ENCODE measurements at regions not wholly inside any gene's neighbourhood (a gene's known extent, or its start where the extent isn't known, plus 50 kb on each side); places are given as distances from the start of the nearest gene placed in this dataset.

DNA sequence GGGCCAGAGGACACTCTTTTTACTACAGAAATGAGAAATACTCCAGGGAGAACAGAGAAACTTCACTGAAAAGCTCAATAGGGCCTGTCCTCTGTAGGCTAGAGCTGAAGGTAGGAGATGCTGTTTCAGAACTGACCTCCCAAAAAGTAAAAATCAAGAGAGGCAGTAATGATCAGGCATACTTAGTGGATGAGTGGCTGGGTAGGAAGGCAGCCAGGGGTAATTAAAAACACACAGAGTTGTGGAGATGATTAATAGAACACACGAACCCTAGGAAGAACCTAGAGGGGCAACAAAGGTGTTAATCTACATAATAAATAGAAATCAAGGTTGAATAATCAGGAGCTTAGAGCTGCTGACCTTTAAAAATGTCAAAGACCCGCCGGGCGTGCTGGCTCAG is 582.4 kb upstream of the ADGRL3 start:
- no peak for TF ChIP-seq CTCF (IDR thresholded peaks at IDR 0.05)

DNA sequence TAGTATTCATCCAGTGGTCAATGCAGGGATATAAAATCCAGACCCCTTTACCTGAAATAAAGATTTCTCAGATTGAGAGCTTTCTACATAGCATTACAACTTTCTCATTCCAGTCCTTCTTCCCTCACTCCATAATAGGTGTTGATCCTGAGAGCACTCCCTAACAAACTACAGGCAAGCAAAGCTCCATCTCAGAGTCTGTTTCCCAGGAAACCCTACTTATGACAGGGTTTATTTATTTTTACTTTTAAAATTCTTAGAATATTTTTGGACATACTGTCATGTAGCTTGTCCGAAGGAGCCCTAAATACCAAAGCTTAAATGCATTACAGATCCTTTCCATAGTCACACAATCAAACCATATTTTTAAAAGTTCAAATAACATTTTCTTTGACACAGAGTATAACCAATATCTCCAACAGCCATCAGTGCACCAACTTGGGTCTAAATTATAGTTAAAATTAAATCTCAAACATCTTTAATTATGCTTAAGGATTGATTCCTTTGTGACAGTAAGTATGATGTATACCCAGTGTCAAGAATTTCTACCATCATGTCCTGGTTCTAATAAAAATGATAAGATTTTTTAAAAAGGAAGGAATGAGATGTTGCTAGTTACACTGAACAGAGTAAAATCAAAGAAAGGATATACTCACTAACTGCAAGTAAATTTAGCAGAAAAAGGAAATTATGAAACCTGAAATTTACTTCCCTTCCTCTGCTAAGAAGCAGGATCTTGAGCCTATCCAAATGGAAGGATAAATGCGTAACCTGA is 580.4 kb upstream of the ADGRL3 start:
- TF ChIP-seq CTCF (IDR thresholded peaks at IDR 0.05) = no peak

DNA sequence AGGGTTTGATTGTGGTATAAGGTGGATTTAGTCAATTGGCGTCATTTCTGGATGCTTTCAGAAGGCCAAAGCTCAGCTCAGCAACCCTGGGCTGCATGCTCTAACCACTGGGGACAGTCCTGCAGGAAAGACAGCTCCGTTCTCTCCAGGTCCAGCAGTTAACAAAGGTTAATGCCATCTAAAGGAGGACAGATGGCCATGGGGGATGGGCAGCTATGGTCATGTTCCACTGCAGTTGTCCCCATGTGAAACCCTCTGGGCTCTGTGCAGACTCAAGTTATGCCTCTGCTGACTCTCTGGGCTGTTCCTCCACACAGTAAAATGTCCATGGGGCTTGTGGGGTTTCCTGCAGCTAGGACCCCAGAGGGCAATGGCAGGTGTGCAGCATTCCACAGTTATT is 562.1 kb upstream of the ADGRL3 start:
- TF ChIP-seq CTCF (IDR thresholded peaks at IDR 0.05) = no peak

GRCh38 chr4:60648774-60649173 is 551.4 kb upstream of the ADGRL3 start:
- TF ChIP-seq CTCF (IDR thresholded peaks at IDR 0.05) = no peak

- no peak for TF ChIP-seq CTCF (IDR thresholded peaks at IDR 0.05)
Measured at GRCh38 chr4:60652933-60653332, 547.2 kb upstream of the ADGRL3 start.

DNA sequence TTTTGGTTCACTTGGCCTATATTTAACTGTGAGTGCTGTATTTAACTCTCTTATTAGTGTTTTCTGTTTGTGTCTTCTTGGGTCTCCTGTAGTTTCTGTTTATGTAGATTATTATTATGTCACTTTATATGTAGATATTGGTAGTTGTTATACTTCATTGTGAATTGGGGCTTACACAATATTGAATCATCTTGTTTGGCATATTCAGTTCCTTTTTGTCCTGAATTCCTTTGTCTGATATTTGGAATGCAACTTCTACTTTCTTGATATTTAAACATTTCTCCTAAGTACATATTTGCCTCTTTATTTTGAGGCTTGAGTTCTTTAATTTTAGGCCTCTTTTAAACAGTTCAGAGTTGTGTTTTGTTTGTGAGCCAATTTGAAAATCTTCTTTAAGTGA is 544.8 kb upstream of the ADGRL3 start:
- no peak for TF ChIP-seq CTCF (IDR thresholded peaks at IDR 0.05)

DNA sequence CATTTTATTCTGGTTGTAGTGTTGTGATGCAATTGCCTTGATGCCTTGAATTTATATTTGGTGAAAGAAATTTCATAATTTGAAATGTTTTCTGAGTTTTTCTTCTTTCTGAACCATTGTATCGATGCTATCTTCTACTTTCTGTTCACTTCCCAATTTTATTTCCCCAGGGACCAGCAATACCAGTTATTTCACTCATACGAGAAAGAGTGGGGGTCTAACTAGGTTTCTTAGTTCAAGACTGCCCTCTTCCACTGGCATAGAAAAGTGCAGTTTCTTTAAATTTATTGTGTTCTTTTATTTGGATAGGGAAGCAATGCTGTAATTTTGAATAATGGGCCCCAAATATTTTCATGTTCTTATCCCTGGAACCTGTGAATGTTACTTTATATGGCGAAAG is 544.0 kb upstream of the ADGRL3 start:
- peak; percentile 19; the same call in 1 of the 2 replicates for TF ChIP-seq CTCF (IDR thresholded peaks at IDR 0.05)

- TF ChIP-seq CTCF (IDR thresholded peaks at IDR 0.05) = no peak
Measured at GRCh38 chr4:60657041-60657440, 543.1 kb upstream of the ADGRL3 start.
